ENCODE measurements at regions not wholly inside any gene's neighbourhood (a gene's known extent, or its start where the extent isn't known, plus 50 kb on each side); places are given as distances from the start of the nearest gene placed in this dataset.
"Not testable (repeated sequence)": the region's sequence is repeated elsewhere in the genome, so short reads cannot be mapped to it uniquely, and the experiment has no call there.

DNA sequence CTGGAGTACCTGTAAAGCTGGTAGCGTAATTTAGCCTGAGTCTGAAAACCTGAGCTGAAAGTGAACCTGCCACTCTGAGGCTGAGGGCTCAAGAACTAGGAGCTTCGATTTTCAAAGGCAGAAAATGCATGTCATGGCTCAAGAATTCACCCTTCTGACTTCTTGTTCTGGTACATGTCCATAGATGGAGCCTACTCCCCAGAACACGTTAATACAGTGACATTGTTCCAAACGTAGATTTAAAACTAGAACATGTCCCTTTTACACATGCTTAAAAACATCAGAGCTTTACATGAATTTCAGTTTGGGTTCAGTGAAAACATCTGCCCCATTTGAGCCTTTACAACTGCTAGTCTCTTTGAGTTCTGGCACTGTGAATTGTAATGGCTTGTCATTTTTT is 115.5 kb upstream of the WDR1 start:
- no peak for ATAC-seq (ENCODE audit: poor library complexity)
- DNase-seq = no peak
- intact Hi-C loops (cut with DNase I) = no loop called here

DNA sequence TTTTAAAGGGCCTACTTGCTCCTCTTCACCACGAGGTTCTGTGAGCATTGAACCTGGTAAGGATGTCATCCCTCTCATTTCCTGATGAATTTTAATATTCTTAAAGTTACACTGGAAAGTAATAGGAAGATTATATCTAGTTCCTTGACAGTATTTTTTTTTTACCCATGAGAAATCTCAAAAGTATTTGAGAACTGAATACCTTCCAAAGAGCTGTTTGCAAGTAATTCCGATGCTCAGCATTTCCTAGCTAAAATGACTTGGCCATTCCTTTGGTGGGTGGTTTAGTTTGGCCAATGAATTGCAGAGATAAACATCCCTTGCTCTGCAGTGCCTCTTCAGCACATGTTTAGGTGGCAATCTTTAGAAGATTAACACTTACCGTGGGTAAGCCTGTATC is 110.2 kb upstream of the WDR1 start:
- intact Hi-C loops (cut with DNase I) = no loop called here
- ATAC-seq (ENCODE audit: poor library complexity) (no peak), DNase-seq (no peak)

DNA sequence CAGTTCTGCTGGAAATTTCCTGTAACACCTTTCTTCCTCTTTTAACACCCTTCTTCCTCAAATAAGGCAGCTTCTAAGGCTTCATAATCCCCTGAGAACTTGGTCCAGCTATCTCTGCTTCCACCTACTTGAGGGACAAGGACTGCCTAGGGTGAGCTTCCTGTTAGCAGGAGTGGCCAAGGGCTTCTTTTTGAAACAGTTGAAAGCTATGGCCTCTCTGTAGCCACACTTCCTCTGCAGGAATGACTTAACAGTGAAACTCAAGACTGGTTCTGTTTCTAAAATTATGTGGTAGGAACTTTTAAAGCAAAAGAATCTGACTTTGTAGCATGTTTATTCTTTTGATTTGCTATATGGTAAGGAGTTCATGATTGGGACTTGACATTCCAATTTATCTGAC is 108.5 kb upstream of the WDR1 start:
- ATAC-seq (ENCODE audit: poor library complexity) (no peak), DNase-seq (no peak)
- intact Hi-C loops (cut with DNase I) = no loop called here

DNA sequence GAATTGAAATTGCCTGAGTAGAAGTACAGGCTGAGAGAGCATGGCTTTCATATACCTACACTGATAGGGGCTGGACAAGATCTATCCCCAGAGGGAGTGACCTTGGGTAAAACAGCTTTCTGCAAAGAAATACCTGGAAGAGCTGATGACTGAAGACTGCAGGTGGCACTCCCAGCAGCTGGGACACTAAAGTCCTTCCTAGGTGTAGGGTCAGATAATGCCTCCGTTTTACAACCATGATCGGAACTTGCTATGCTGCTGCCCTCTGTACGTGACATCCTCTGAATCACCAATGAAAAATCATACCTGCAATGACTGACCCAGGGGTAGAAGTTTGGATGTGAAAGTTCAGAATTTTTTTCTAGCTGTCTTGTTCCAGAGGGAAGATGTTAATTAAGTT is 107.2 kb upstream of the WDR1 start:
- no peak for DNase-seq
- intact Hi-C loops (cut with DNase I) = no loop called here
- no peak for ATAC-seq (ENCODE audit: poor library complexity)

DNA sequence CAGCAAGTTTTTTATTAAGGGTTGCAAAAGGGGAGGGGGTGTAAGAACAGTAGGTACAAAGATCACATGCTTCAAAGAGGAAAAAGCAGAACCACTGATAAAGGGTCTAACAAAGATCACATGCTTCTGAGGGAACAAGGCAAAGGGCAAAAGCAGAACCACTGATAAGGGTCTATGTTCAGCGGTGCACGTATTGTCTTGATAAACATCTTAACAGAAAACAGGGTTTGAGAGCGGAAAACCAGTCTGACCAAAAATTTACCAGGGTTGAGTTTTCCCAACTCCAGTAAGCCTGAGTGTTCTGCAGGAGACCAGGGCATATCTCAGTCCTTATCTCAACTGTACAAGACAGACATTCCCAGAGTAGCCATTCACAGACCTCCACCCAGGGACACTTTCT is 96.9 kb upstream of the WDR1 start:
- ATAC-seq (ENCODE audit: poor library complexity); DNase-seq; intact Hi-C loops (cut with DNase I): not testable (repeated sequence)

DNA sequence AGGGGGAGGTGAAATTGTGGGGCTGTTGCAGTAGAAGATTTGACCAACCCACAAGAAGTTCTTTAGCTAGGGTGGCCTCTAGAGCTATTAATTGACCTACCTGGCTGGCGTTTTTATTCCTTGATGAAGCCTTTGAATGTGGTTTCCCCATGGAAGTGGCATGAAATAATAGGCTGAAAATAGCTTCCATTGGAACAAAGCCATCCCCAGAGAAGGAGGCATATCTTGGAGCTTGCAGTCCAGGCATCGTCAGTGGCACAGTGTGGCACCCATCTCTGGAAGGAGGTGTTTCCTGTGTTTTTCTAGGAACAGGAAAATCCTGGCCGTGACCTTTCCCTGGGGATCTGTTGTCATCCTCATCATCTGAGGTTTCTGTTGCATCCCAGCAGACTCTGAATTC is 96.3 kb upstream of the WDR1 start:
- intact Hi-C loops (cut with DNase I) = no loop called here
- ATAC-seq (ENCODE audit: poor library complexity) (peak; percentile 70), DNase-seq (no peak)

DNA sequence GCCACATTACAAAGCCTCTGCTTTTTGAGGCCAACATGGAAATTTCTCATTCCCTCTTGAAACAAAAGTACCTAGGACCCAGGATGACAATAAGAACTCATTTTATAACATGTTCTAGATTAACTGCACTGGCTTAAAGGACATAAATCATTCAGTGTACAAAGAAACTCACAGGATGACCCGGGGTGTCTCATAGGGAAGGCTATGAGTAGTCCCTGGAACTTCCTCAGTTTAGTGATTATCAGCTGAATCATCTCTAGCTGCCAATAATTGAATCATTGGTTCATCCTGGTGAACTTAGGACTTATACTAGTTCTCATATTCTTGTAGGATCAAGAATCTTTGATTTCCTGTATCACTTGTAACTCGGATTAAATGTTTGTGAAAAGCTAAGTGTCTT is 95.8 kb upstream of the WDR1 start:
- ATAC-seq (ENCODE audit: poor library complexity) = no peak
- intact Hi-C loops (cut with DNase I) = no loop called here

GRCh38 chr4:10207116-10207515 is 90.5 kb upstream of the WDR1 start:
- no peak for ATAC-seq (ENCODE audit: poor library complexity)
- intact Hi-C loops (cut with DNase I) = no loop called here
- no peak for DNase-seq

More for the DNA sequence above, 95.8 kb upstream of the WDR1 start:
- DNase-seq = no peak

DNA sequence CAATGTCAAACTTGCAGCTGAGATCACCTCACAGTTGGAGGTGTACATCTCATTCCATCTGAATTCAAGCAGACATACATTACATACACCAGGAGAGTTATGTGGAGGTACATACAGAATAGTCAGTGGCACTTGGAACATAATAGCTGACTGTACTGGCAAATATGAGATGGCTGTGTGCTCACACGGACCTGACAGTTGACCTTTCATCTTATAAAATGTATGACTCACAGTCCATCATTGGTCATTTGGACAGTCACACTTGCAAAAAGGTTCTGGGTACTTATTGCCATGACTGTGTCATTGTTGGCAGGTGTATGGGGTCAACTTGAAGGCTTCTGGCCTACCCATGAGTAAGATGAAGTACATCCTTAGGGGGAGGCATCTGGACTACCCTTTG is 88.6 kb upstream of the WDR1 start:
- ATAC-seq (ENCODE audit: poor library complexity) (no peak), DNase-seq (no peak)
- intact Hi-C loops (cut with DNase I) = no loop called here

GRCh38 chr4:10204401-10205058 is 87.9 kb upstream of the WDR1 start:
- intact Hi-C loops (cut with DNase I) = no loop called here
- DNase-seq (peak; percentile 50), ATAC-seq (ENCODE audit: poor library complexity) (peak; percentile 57)

- ATAC-seq (ENCODE audit: poor library complexity) (no peak), DNase-seq (no peak)
- intact Hi-C loops (cut with DNase I) = no loop called here
Measured at GRCh38 chr4:10203851-10204250, 87.3 kb upstream of the WDR1 start.

DNA sequence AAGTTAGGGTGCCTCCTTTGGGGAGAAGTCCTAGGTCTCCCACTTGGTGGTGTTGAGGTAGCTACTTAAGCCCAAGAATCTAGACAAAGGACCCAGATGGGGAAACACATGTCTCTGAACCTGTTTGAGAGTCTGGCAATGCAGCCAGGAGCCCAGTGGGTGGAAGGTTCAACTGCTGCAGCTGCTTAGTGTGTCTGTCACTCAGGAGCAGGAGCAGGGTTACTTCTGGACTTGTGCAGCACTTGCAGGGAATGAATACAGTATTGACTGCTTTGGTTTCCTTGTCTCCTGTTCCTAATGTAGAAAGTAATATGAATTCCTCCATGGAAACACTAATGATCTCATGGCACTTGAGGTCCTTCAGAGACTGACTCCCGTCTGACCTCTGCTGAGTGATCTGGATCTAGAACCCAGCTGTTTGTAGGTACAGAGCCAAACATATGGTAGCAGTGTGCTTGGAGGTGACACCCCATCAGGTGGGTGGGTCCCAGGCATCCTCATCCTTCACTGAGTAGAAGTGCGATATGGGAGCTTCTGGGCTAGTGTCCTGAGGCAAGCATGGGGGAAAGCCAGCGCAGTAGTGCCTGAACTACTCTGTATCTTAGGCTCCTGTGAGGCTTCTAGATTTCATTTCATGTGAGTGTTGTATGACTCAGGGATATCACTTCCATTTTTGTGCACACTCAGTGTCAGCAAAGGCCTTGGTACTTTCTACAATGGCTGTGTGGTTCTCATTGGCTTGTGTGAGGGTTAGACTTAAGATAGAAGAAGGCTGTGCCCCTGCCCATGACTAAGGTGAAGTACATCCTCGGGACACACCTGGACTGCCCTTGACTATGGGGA is 85.0 kb upstream of the WDR1 start:
- ATAC-seq (ENCODE audit: poor library complexity) = no peak
- intact Hi-C loops (cut with DNase I) = no loop called here
- DNase-seq = no peak

DNA sequence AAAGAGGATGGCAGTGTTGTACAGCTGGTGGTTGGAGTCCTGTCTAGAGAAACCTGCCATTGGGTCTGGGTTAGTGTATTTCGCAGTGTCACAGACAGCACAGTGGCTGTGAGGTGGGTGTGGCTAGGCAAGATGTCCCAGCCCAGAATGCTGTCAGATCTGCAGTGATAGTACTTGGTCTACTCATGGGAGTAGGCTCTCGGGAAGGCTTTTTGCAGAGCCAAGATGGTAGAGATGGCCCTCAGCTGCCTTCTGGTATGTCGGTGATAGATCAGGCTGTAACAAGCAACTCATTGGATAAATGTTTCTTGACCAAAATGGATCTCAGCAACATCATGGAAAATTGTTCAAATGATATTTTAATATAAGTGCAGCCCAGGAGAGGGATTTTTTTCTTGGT is 84.3 kb upstream of the WDR1 start:
- DNase-seq (no peak), ATAC-seq (ENCODE audit: poor library complexity) (no peak)
- intact Hi-C loops (cut with DNase I) = no loop called here

DNA sequence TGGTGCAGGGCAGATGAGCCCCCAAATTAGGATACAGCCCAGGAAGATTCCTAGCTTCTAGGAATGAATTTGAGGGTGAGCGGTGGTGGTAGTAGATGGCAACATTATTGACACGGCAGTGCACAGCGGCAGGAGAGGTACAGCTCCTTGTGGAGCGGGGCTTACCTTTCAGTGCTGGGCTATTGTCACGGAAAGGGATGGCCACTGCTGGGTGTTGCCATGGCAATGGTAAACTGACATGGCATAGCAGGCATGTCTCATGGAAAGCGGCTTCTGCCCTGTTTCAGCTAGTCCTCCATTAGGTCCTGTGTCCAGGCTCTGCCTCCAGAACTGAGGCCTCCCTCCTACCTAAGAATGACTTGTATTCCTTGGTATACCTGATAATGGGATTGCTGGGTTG is 81.8 kb upstream of the WDR1 start:
- DNase-seq (no peak), ATAC-seq (ENCODE audit: poor library complexity) (no peak)
- intact Hi-C loops (cut with DNase I) = no loop called here

DNA sequence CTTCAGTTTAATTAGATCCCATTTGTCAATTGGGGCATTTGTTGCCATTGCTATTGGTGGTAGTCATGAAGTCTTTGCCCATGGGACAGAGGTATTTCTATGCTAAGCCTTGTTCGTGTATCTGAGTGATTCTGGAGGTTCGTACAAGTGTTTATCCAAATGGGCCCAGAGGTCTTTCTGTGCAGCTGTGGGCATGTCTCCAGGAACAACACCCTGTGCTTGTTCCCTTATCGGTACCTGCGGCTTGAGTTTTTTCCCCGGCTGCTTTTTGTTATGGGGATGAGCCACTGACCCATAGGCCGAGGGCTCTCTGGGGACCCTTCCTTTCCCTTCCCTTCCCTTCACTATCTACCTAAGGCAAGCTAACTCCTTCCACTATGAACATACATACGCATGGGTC is 81.4 kb upstream of the WDR1 start:
- intact Hi-C loops (cut with DNase I) = no loop called here
- DNase-seq = no peak
- ATAC-seq (ENCODE audit: poor library complexity) = no peak

GRCh38 chr4:10196191-10196590 is 79.6 kb upstream of the WDR1 start:
- intact Hi-C loops (cut with DNase I) = no loop called here
- ATAC-seq (ENCODE audit: poor library complexity) (no peak), DNase-seq (no peak)

DNA sequence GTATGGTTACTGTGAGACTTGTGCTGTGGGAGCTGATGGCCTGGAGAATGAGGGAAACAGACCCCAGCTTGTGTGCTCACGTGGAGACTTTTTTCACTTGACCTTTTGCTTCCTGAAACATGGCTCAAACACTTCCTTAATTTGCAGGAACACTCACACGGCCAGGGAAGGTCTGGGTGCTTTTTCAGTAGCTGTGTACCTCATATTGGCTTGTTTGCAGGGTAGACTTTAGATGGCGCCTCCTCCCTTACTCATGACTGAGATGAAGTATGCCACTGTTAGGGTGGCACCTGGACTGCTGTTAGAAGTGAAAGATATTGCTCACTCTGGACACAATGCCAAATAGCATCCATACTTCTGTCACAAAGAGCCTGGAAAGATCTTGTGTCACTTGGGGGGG is 75.7 kb upstream of the WDR1 start:
- ATAC-seq (ENCODE audit: poor library complexity) = no peak
- intact Hi-C loops (cut with DNase I) = no loop called here

DNA sequence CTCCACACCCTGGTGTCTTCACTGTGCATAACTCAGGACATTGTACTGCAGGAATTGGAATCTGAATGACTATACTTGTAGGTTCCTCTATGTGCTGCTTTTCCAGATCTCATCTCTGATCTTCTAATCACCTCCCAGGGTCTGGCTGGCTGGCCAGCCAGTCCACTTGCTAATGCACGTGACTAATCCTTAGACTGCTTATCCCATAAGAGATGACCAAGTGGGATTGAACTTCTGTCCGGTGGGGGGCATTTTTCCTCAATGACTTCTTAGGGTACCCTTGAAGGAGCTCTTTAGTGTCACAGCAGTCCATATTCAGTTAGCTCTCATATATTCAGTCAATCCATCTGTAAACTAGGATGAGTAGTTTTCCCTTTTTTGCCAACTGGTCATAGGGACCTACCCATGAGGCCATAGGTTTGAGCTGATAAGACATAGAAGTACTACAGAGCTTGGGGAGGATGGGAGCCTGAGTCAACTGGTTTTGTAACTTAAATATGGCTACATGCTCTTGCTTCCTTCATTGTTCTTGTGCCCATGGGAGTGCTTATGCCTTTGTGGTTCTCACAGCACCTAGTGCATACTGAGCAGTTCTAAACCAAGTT is 71.9 kb upstream of the WDR1 start:
- intact Hi-C loops (cut with DNase I) = no loop called here
- ATAC-seq (ENCODE audit: poor library complexity) (no peak), DNase-seq (no peak)

More for the DNA sequence above, 75.7 kb upstream of the WDR1 start:
- no peak for DNase-seq

DNA sequence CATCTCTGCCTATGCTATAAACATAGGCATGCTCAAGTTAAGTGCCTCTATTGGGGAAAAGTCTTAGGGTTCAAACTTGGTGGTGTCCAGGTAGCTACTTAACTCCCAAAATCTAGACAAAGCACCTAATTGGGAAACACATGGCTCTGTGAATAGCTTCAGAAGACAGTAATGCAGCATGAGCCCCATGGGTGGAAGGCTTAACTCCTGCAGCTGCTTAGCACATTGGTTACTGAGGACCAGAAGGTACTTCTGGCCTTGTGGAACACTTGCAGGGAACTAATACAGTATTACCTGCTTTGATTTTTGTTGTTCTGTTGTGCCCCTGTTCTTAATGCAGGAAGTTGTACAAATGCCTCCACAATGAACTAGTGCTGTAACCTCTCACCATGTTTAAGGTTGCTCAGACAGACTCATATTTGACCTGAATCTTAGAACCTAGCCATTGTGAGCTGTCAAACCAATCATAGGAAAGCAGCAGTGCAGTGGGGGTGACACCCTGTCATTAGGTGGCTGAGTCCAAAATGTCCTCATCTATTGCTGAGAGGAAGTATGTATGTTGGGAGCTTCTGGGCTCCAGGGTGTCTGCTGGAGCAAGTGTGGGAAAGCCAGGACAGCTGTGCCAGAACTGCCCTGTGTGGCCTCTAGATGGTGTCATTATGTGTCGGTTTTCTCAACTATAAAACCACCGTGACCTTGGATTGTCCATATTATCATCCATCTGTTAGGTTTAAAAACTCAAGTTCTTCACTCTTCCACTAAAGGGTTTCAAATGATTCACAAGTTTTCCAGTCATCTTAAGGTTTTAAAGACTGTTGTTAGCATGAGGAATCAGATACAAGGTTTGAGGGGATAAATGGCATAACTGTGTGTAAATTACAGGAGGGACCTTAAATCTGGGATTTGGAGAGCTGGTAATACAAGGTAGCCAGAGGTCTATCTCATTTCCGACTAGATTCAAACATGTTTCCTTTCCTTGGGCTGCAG is 69.9 kb upstream of the WDR1 start:
- ATAC-seq (ENCODE audit: poor library complexity) (no peak), DNase-seq (no peak)
- intact Hi-C loops (cut with DNase I) = no loop called here
